ENCODE measurements at regions not wholly inside any gene's neighbourhood (a gene's known extent, or its start where the extent isn't known, plus 50 kb on each side); places are given as distances from the start of the nearest gene placed in this dataset.

DNA sequence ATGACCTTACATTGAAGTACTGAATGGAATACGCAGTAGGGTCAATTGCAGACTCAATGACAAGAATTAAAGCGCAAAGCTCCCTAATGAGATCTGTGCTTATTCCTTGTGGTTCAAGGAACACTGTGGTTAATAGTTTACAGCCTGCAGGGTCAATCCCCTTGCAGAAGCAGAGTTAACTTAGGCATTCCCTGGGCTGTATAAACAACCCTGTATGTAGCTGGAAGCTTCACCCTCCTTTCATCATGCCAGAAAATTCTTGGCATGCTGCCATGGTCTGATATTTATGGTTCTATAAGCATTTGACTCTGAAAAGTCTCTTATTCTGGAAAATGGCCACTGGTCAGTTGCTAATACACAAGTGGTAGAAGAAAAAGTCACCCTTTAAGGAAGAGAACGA is 227.7 kb downstream of the NOVA1 start:
- TF ChIP-seq, protein P1, sequence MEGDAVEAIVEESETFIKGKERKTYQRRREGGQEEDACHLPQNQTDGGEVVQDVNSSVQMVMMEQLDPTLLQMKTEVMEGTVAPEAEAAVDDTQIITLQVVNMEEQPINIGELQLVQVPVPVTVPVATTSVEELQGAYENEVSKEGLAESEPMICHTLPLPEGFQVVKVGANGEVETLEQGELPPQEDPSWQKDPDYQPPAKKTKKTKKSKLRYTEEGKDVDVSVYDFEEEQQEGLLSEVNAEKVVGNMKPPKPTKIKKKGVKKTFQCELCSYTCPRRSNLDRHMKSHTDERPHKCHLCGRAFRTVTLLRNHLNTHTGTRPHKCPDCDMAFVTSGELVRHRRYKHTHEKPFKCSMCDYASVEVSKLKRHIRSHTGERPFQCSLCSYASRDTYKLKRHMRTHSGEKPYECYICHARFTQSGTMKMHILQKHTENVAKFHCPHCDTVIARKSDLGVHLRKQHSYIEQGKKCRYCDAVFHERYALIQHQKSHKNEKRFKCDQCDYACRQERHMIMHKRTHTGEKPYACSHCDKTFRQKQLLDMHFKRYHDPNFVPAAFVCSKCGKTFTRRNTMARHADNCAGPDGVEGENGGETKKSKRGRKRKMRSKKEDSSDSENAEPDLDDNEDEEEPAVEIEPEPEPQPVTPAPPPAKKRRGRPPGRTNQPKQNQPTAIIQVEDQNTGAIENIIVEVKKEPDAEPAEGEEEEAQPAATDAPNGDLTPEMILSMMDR (IDR thresholded peaks at IDR 0.05; ENCODE audit: poor library complexity), result no peak
- TF ChIP-seq EZH2 (IDR thresholded peaks at IDR 0.05; ENCODE audit: borderline replicate concordance) (no peak), EZH2phosphoT487 (IDR thresholded peaks at IDR 0.05; ENCODE audit: low read depth, severe bottlenecking, unreplicated experiment) (no peak)

All from hepatocyte (in vitro differentiated cells).